Sigmoid colon (tissue), 6 donors: ENCODE measurements at regions not wholly inside any gene's neighbourhood (a gene's known extent, or its start where the extent isn't known, plus 50 kb on each side); places are given as distances from the start of the nearest gene placed in this dataset.
A peak's percentile ranks its signal among the peaks of the same experiment; 100 is the strongest.
"Not testable (repeated sequence)": the region's sequence is repeated elsewhere in the genome, so short reads cannot be mapped to it uniquely, and the experiment has no call there.

ENCODE experiments used
- DNase-seq: peaks from one replicate; pipeline ENCODE4 v3.0.0-alpha.2; 2019
- H3K27ac ChIP-seq, 4 donors: fragments of 200-600 bp; sonication (generic); one replicate each; pipeline ENCODE4 v1.5.1; 2016 to 2019; ENCODE audit warnings: mild to moderate bottlenecking in 1 of 4
- H3K27me3 ChIP-seq, 3 donors: fragments of 200-600 bp; sonication (generic); one replicate each; pipeline ENCODE4 v1.5.1; 2019; ENCODE audit warnings: mild to moderate bottlenecking in 1 of 3
- H3K36me3 ChIP-seq, 4 donors: fragments of 200-600 bp; sonication (generic); one replicate each; pipeline ENCODE4 v1.5.1; 2016 to 2019
- H3K4me1 ChIP-seq, 4 donors: fragments of 200-600 bp; sonication (generic); one replicate each; pipeline ENCODE4 v1.5.1; 2017 to 2019
- H3K4me3 ChIP-seq, 4 donors: fragments of 200-600 bp; sonication (generic); one replicate each; pipeline ENCODE4 v1.5.1; 2017 to 2019; ENCODE audit warnings: mild to moderate bottlenecking in 2 of 4, moderate library complexity in 1 of 4
- H3K9me3 ChIP-seq, 4 donors: fragments of 200-600 bp in 3 of 4; sonication (generic) in 3 of 4; one replicate each; pipeline versions ENCODE4 v1.5.1 to v1.6.1; 2013 to 2019
- CTCF ChIP-seq, 4 experiments: fragments of 450-650 bp in 3 of 4; fragments of 200-600 bp in 1 of 4; IDR thresholded peaks; one replicate each; pipeline ENCODE4 v1.5.1; 2016 to 2019; ENCODE audit warnings: antibody characterized with exemption in 4 of 4, mild to moderate bottlenecking in 3 of 4, moderate library complexity in 2 of 4
- EP300 ChIP-seq, 4 donors: sonication (generic); formaldehyde crosslinking; IDR thresholded peaks; one replicate each; pipeline ENCODE4 v1.6.1; 2017; ENCODE audit warnings: antibody characterized with exemption in 4 of 4
- POLR2A ChIP-seq, 2 donors: fragments of 450-650 bp; IDR thresholded peaks; one replicate each; pipeline ENCODE4 v1.6.1; 2016; ENCODE audit warnings: antibody characterized with exemption in 2 of 2, mild to moderate bottlenecking in 2 of 2, moderate library complexity in 2 of 2
- POLR2AphosphoS5 ChIP-seq, 4 donors: sonication (generic); formaldehyde crosslinking; IDR thresholded peaks; one replicate each; pipeline ENCODE4 v1.6.1; 2017; ENCODE audit warnings: antibody characterized with exemption in 4 of 4
- WGBS, 2 donors: extraction: QIAGEN DNeasy Blood & Tissue Kit; methylation state at CpG; one replicate each; pipeline ENCODE4 v1.1.7; 2013; 5-methylcytosine and 5-hydroxymethylcytosine counted together
- intact Hi-C: fragments of 100-400 bp; cut with DNase I; formaldehyde crosslinking; loops from one replicate; pipeline ENCODE4 v1.15.1; 2023
- small RNA-seq, 3 donors: library from RNA; depleted of rRNA; stranded (forward); fragments of <200 nt; gene quantifications; one replicate each; pipeline ENCODE3, GENCODE V24; 2016
- donor health status: healthy with polysubstance abuse.
- donor health status: healthy.

GRCh38 chr2:216752855-216753505 lies 57.6 kb upstream of the IGFBP5 start:
- TF ChIP-seq POLR2A (IDR thresholded peaks at IDR 0.05) (no peak), EP300 (IDR thresholded peaks at IDR 0.05) (no peak), CTCF (IDR thresholded peaks at IDR 0.05) (no peak), POLR2AphosphoS5 (IDR thresholded peaks at IDR 0.05) (no peak)
- Histone ChIP-seq H3K4me1 (peaks cover 0 to 67% (median 48%) of the 10 kb centered on the region in 4 donors), H3K36me3 (no peaks in the 10 kb centered on the region), H3K9me3 (no peaks in the 10 kb centered on the region), H3K4me3 (no peak overlapping the region), H3K27me3 (no peaks in the 10 kb centered on the region), H3K27ac (peak overlapping the region in 1 of 4 donors; percentile 82)
- DNase-seq = no peak
- intact Hi-C loops = loop anchor here (10.0 kb wide), 1 partner anchor 662 kb away; no protein-coding TSS in a partner anchor
- 73 to 81% methylated on average over 2 of the region's 2 CpGs for WGBS, 2 donors

- not testable (repeated sequence) for H3K27me3 ChIP-seq, H3K36me3 ChIP-seq, H3K4me3 ChIP-seq, H3K9me3 ChIP-seq, DNase-seq
- Histone ChIP-seq H3K27ac (peak overlapping the region in 1 of 4 donors; percentile 16), H3K4me1 (peaks cover 0 to 46% (median 26%) of the 10 kb centered on the region in 4 donors)
- intact Hi-C loops = loop anchor here (10.0 kb wide), 1 partner anchor 664 kb away; no protein-coding TSS in a partner anchor
Observed at GRCh38 chr2:216750750-216751149, 55.4 kb upstream of the IGFBP5 start.

GRCh38 chr2:216746268-216746667 lies 50.9 kb upstream of the IGFBP5 start:
- H3K4me1 ChIP-seq = peaks cover 0 to 32% (median 19%) of the 10 kb centered on the region in 4 donors
- intact Hi-C loops = loop anchor here (10.0 kb wide), 1 partner anchor 229 kb away; no protein-coding TSS in a partner anchor
- H3K27ac ChIP-seq, H3K27me3 ChIP-seq, H3K9me3 ChIP-seq, DNase-seq, H3K36me3 ChIP-seq, H3K4me3 ChIP-seq: not testable (repeated sequence)
- WGBS, 2 donors = 91 to 95% methylated on average over 5 of the region's 5 CpGs

GRCh38 chr2:216745453-216745852 lies 50.1 kb upstream of the IGFBP5 start:
- 75 to 85% methylated on average over 3 of the region's 3 CpGs for WGBS, 2 donors
- Histone ChIP-seq H3K36me3 (no peaks in the 10 kb centered on the region), H3K4me1 (peaks cover 0 to 32% (median 24%) of the 10 kb centered on the region in 4 donors), H3K27ac (no peak overlapping the region), H3K4me3 (no peak overlapping the region), H3K9me3 (no peaks in the 10 kb centered on the region), H3K27me3 (no peaks in the 10 kb centered on the region)
- intact Hi-C loops = loop anchor here (10.0 kb wide), 1 partner anchor 229 kb away; no protein-coding TSS in a partner anchor
- TF ChIP-seq POLR2AphosphoS5 (IDR thresholded peaks at IDR 0.05) (no peak), EP300 (IDR thresholded peaks at IDR 0.05) (no peak), CTCF (IDR thresholded peaks at IDR 0.05) (no peak), POLR2A (IDR thresholded peaks at IDR 0.05) (no peak)
- no peak for DNase-seq

Small RNAs in the stretch of these regions (small RNA-seq; reads per million reads assigned to genes)
- 0 reads per million in 3 donors for gene RNA5SP120
